HL-60 (cell line): ENCODE measurements at regions not wholly inside any gene's neighbourhood (a gene's known extent, or its start where the extent isn't known, plus 50 kb on each side); places are given as distances from the start of the nearest gene placed in this dataset.

Experiments
- CTCF ChIP-seq: IDR thresholded peaks from one replicate; pipeline ENCODE4 v1.5.1; 2011; ENCODE audit warnings: low read length, control low read depth, inconsistent platforms; ENCODE audit not compliant: insufficient read depth
- GABPA ChIP-seq: IDR thresholded peaks from 2 replicates; pipeline ENCODE4 v1.6.1; 2012; ENCODE audit warnings: low read depth
- REST ChIP-seq: IDR thresholded peaks from 2 replicates; pipeline ENCODE4 v1.6.1; 2012; ENCODE audit warnings: low read depth; ENCODE audit not compliant: insufficient replicate concordance

DNA sequence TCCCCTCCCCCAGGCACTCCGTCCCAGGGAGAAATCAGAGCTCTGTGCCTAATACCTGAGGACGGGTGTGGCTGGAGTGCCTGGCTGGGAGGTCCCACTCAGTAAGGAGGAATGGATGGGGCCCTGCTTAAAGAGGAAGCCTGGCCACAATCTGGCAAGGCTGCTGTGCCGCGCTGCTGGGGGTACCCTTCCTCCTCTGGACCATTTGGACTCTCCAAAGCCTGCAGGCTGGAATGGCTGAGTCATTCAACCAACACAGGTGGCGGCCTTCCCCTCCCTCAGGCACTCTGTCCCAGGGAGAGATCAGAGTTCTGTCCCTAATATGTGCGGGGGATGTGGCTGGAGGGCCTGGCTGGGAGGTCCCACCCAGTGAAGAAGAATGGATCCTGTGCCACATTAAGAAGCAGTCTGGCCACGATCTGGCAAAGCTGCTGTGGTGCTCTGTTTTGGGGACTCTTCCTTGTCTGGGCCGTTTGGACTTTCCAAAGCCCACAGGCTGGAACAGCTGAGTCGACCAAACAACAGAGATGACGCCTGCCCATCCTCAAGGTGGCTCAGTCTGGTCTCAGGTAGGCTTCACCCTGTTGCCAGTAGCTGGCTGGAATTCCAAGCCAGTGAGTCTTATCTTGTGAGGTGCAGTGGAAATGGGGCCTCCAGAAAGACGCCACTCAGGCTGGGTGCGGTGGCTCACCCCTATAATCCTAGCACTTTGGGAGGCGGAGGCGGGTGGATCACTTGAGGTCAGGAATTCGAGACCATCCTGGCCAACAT, 127.3 kb upstream of the HUWE1 start:
- TF ChIP-seq CTCF (no peak), REST (no peak), GABPA (no peak)
